Effector memory CD4-positive, alpha-beta T cell (primary cell): ENCODE measurements at regions not wholly inside any gene's neighbourhood (a gene's known extent, or its start where the extent isn't known, plus 50 kb on each side); places are given as distances from the start of the nearest gene placed in this dataset.

Source experiments
- DNase-seq, 3 donors: peaks; one replicate each; pipeline ENCODE4 v3.0.0-alpha.2; 2020
- H3K27ac ChIP-seq: 2 replicates; pipeline ENCODE4 v1.7.0; 2013; ENCODE audit warnings: mild to moderate bottlenecking, low read length, moderate library complexity; ENCODE audit not compliant: insufficient read depth, poor library complexity, severe bottlenecking
- H3K27me3 ChIP-seq: replicated peaks from 2 replicates; pipeline ENCODE4 v1.7.0; 2013; ENCODE audit warnings: mild to moderate bottlenecking, low read length; ENCODE audit not compliant: insufficient read depth, control insufficient read depth, poor library complexity, severe bottlenecking
- H3K36me3 ChIP-seq: 2 replicates; pipeline ENCODE4 v1.7.0; 2013; ENCODE audit warnings: mild to moderate bottlenecking, low read length, moderate library complexity; ENCODE audit not compliant: control insufficient read depth, insufficient read depth
- H3K4me1 ChIP-seq: 2 replicates; pipeline ENCODE4 v1.7.0; 2013; ENCODE audit warnings: low read length, mild to moderate bottlenecking; ENCODE audit not compliant: control insufficient read depth, insufficient read depth, poor library complexity, severe bottlenecking
- H3K4me3 ChIP-seq: 2 replicates; pipeline ENCODE4 v1.7.0; 2013; ENCODE audit warnings: low read length, low read depth, mild to moderate bottlenecking; ENCODE audit not compliant: insufficient read depth, poor library complexity, severe bottlenecking
- H3K9me3 ChIP-seq: 2 replicates; pipeline ENCODE4 v1.7.0; 2013; ENCODE audit warnings: mild to moderate bottlenecking, low read length, moderate library complexity; ENCODE audit not compliant: control insufficient read depth

GRCh38 chr22:27116312-27117086 lies 459.1 kb downstream of the MIAT start:
- no peaks in the 10 kb centered on the region for H3K36me3 ChIP-seq

GRCh38 chr22:27120036-27120435 lies 462.6 kb downstream of the MIAT start:
- Histone ChIP-seq H3K27me3 (no peaks in the 10 kb centered on the region), H3K36me3 (no peaks in the 10 kb centered on the region), H3K4me1 (no peaks in the 10 kb centered on the region), H3K9me3 (no peaks in the 10 kb centered on the region), H3K27ac (no peak overlapping the region), H3K4me3 (no peak overlapping the region)
- DNase-seq: no peak

More at GRCh38 chr22:27116312-27117086, 459.1 kb downstream of the MIAT start:
- Histone ChIP-seq H3K9me3 (no peaks in the 10 kb centered on the region), H3K27ac (no peak overlapping the region), H3K4me3 (no peak overlapping the region), H3K27me3 (no peaks in the 10 kb centered on the region), H3K4me1 (no peaks in the 10 kb centered on the region)
- DNase-seq: no peak

- DNase-seq: no peak
- Histone ChIP-seq H3K27ac (no peak overlapping the region), H3K4me1 (no peaks in the 10 kb centered on the region)
Measured at GRCh38 chr22:27122574-27122973, 465.2 kb downstream of the MIAT start.

GRCh38 chr22:27123880-27124279 lies 466.5 kb downstream of the MIAT start:
- H3K9me3 ChIP-seq: no peaks in the 10 kb centered on the region
- H3K27ac ChIP-seq: no peak overlapping the region
- H3K36me3 ChIP-seq: no peaks in the 10 kb centered on the region
- no peak for DNase-seq
- no peaks in the 10 kb centered on the region for H3K4me1 ChIP-seq
- H3K27me3 ChIP-seq: no peaks in the 10 kb centered on the region
- H3K4me3 ChIP-seq: no peak overlapping the region

More at GRCh38 chr22:27122574-27122973, 465.2 kb downstream of the MIAT start:
- H3K9me3 ChIP-seq: no peaks in the 10 kb centered on the region
- no peaks in the 10 kb centered on the region for H3K36me3 ChIP-seq
- H3K27me3 ChIP-seq: no peaks in the 10 kb centered on the region
- H3K4me3 ChIP-seq: no peak overlapping the region

- Histone ChIP-seq H3K27ac (no peak overlapping the region), H3K9me3 (no peaks in the 10 kb centered on the region), H3K4me3 (no peak overlapping the region), H3K36me3 (no peaks in the 10 kb centered on the region), H3K27me3 (no peaks in the 10 kb centered on the region), H3K4me1 (no peaks in the 10 kb centered on the region)
- DNase-seq: no peak
Measured at GRCh38 chr22:27124351-27124966, 467.1 kb downstream of the MIAT start.

- Histone ChIP-seq H3K4me1 (no peaks in the 10 kb centered on the region), H3K27me3 (no peaks in the 10 kb centered on the region), H3K9me3 (no peaks in the 10 kb centered on the region), H3K27ac (no peak overlapping the region), H3K36me3 (no peaks in the 10 kb centered on the region), H3K4me3 (no peak overlapping the region)
- DNase-seq: no peak
Measured at GRCh38 chr22:27125539-27125938, 468.2 kb downstream of the MIAT start.

GRCh38 chr22:27127911-27128310 lies 470.5 kb downstream of the MIAT start:
- DNase-seq: no peak
- Histone ChIP-seq H3K36me3 (no peaks in the 10 kb centered on the region), H3K27me3 (no peaks in the 10 kb centered on the region), H3K4me1 (no peaks in the 10 kb centered on the region), H3K27ac (no peak overlapping the region), H3K9me3 (no peaks in the 10 kb centered on the region), H3K4me3 (no peak overlapping the region)

GRCh38 chr22:27128461-27129085 lies 471.2 kb downstream of the MIAT start:
- Histone ChIP-seq H3K27ac (no peak overlapping the region), H3K27me3 (no peaks in the 10 kb centered on the region), H3K4me3 (no peak overlapping the region), H3K4me1 (no peaks in the 10 kb centered on the region), H3K36me3 (no peaks in the 10 kb centered on the region), H3K9me3 (no peaks in the 10 kb centered on the region)
- DNase-seq: no peak

- Histone ChIP-seq H3K36me3 (no peaks in the 10 kb centered on the region), H3K9me3 (no peaks in the 10 kb centered on the region), H3K4me1 (no peaks in the 10 kb centered on the region), H3K27me3 (no peaks in the 10 kb centered on the region), H3K27ac (no peak overlapping the region), H3K4me3 (no peak overlapping the region)
- DNase-seq: no peak
Measured at GRCh38 chr22:27129266-27129665, 471.9 kb downstream of the MIAT start.

GRCh38 chr22:27130906-27131305 lies 473.5 kb downstream of the MIAT start:
- DNase-seq: no peak
- no peaks in the 10 kb centered on the region for H3K36me3 ChIP-seq
- H3K9me3 ChIP-seq: no peaks in the 10 kb centered on the region
- H3K4me3 ChIP-seq: no peak overlapping the region
- no peaks in the 10 kb centered on the region for H3K4me1 ChIP-seq
- H3K27me3 ChIP-seq: no peaks in the 10 kb centered on the region
- H3K27ac ChIP-seq: no peak overlapping the region
